ENCODE measurements at regions not wholly inside any gene's neighbourhood (a gene's known extent, or its start where the extent isn't known, plus 50 kb on each side); places are given as distances from the start of the nearest gene placed in this dataset.

DNA sequence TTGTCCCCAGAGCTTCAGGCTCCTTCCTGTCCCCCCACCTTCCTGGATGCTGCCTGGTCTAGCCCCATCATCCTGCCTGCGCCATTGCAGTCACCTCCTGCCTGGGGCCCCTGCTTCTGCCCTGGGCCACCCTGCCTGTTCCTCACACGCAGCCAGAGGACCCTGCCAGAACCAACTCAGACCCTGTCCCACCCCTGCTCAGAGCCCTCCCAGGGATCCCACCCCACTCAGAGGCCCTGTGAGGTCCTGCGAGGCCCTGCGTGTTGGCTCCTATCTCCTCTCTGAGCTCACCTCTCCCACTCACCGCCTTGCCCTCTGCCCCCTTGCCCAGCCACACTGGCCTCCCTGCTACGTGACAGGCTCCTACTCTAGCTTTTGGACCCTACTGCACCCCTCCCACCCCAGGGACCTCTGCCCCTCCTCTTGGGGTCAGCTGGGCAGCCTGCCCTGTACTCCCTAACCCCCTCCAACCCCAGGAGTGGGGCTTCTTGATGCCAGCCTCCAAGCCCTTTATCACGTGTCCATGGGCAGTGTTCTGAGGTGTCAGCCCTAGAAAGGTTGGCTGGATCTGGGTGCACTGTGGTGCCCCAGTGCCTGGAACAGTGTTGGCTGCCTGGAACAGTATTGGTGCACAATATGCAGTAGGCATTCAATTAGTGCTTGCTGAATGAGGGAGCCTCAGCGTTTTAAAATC is 68.3 kb downstream of the CEBPB start:
- no peak for DNase-seq

DNA sequence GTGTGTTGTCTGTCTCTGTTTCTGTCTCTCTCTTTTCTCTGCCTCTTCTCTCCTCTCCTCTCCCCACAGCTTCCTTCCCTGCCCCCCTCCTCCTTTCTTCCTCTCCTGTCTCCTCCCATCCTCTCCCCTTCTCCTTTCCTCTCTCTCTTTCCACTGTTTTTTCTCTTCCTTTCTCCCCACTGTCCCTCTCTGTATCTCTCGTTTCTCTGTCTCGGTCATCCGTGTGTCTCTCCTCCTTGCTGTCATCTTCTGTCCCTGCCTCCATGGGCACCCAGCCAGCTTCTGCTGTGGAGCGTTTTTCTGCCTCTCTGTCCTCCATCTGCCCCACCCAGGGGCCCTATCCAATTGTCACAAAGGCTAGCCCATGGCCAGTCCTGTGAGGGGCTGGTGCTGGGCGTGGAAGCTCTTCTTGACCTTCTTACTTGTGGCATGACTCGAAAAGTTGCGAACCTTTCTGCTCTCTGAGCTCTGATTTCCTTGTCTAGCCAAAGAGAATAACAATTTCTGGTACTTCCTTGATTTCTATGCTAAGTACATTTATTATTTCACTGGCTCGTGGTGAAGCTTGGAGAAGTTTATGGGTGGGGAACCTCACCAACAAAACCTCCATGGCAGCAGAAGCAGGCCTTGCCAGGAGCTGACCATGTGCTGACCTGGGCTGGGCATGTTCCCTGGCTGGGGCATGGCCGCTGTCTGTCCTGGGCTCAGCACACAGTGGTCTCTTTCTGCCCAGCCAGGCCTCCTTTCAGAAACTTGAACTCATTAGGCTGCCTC is 69.3 kb downstream of the CEBPB start:
- no peak for DNase-seq

DNA sequence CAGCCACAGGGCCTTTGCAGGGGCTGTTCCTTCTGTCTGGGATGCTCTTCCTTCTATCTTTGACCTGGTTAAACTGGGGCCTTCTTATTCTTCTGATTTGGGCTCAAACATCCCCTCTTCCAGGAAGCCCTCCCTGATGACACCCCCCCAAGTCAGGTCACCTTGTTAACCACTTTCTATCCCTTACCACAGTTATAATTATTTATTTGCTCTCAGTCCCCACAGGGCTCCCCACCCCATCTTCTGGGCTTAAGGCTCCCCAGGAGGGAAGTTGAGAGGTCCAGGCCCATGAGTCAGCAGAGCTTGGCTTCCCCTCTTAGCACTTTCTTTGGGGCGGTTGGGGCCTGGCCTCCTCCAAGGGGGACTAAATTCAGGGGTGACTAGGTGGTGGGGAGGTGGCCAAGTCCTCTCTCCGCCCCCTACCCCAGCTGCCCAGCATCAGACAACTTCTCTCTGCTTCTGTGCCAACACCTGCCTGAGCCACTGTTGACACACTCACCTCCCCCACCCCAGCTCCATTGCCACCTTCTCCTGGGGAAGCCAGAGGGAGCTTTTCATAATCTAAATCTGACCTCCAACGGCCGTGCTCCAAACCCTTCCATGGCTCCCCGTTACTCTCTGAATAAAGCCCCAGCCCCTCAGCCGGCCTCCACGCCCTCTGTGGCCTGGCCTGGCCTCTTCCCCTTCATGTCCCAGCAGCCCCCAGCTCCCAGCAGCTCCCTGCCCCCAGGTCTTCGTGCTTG is 70.0 kb downstream of the CEBPB start:
- DNase-seq = no peak

DNA sequence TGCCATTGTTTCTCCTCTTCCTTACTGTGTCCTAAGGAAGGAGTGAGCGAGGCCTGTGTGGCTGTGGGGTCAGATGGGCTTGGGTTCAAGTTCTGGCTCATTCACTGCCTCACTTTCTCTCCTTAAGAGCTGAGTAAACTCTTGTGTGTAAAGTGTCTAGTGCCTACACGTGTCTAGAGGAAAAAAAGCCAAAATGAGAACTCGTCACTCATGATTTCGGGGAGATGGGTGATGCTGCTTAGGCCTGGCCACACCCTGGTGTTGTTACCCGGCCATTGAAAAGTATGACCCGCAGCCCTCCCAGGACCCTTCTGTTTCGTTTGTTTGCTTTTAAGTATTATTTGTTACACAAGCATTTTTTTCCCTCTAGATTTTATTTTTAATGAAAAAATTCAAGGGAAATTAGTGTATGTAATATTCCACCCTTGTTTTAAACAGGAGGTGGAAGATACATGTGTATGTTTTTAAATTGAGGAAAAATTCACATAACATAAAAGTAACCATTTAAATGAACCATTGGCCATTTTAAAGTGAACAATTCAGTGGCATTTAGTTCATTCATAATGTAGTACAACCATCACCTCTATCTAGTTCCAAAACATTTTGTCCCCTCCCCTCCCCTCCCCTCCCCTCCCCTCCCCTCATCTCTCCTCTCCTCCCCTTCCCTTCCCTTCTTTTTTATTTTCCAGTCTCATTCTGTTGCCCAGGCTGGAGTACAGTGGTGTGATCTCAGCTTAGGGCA is 71.0 kb downstream of the CEBPB start:
- DNase-seq = no peak

DNA sequence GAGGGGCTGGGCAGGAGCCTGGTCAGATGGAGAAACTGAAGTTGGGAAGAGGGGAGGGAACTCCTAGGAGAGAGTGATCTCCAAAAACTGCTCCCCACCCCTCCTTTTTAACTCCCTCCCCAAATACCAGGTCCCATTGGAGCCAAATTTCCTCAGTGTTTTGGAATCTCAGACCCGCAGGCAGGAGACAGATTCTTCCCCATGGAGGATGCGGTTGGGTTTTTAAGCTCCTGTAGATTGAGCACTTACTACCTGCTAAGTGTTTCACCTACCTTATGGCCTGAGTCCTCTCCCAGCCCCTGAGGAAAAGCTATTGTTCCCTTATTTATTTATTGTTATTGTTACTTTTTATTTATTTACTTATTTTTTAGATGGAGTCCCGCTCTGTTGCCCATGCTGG is 73.2 kb downstream of the CEBPB start:
- no peak for DNase-seq

DNA sequence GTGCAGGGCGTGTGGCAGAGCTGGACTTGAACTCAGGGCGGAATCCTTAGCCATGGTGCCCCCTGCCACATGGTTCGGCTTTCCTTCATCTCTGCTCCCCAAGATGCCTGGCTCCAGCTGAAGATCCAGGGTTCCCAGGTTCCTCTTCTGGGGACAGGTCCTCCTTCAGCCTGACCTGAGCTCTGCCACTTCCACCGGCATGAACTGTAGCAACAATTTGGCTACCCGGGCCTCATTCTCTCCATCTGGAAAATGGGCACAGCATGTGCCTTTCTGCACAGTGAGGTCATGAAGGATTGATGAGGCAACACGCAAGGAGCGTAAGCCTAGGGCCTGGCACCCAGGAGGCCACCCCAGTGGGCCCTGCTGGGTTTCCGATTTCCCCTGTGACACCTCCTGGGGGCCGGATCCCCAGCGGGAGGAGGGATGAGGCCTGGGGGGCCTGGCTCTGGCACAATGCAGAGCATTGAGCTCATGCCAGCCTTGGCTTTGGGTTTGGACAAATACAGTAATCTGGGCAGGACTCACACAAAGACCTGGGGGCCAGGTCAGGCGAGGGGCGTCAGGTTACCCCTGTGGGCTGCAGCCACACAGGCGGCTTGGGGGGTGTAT is 74.0 kb downstream of the CEBPB start:
- DNase-seq = no peak

DNA sequence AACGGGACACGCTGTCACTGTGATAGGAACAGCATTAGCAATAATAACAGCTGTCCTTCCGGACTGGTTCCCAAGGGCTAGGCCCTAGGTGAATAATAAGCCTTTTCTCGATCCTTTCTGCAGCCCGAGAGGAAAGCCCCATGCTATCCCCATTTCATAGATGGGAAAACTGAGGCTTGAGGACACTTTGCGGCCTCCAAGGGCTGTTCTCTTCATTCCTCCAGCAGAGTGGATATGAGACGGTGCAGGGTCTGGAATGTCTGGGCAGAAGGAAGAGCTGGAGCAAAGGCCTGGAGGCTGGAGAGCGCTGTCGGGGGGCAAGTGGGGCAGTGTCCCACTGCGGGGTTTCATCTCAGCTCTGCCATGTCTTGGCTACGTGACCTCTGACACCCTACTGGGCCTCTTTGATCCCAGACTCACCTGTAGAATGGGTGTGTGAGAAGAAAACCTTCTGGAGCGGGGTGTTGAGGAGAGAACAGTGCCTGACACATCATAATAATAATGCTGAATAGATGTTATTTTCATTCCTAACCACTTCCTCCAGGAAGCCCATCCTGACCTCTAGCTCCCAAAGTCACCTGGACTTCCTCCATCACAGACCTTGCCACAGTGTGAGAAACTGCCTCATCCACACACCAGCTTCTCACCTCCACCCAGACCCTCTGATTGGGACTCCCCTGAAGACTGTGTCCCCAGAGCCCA is 74.8 kb downstream of the CEBPB start:
- DNase-seq = no peak

DNA sequence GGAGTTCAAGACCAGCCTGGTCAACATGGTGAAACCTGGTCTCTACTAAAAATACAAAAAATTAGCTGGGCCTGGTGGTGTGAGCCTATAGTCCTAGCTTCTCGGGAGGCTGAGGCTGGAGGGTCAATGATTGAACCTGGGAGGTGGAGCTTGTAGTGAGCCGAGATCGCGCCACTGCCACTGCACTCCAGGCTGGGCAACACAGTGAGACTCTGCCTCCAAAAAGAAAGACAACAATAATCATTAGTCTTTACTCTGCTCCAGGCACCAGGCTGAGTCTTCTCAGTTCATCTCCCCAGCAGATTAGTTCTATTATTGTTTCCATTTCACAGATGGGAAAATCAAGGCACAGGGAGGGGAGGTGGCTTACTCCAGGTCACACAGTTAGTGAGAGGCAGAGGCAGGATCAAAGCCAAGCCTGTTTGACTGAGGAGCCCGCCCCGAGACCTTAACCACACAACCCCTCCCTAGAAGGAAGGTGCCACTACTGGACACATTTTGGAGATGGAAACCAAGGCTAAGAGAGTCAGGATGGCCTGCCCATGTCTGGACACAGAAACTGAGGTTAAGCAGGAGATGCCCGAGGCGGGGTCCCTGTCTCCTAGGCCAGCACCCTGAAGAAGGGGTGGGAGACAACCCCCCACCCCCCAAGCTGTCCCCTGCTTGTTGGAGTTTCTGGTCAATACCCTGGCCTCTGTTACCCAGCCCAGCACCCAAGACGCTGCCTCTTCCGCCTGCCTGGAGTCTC is 75.8 kb downstream of the CEBPB start:
- DNase-seq = no peak

DNA sequence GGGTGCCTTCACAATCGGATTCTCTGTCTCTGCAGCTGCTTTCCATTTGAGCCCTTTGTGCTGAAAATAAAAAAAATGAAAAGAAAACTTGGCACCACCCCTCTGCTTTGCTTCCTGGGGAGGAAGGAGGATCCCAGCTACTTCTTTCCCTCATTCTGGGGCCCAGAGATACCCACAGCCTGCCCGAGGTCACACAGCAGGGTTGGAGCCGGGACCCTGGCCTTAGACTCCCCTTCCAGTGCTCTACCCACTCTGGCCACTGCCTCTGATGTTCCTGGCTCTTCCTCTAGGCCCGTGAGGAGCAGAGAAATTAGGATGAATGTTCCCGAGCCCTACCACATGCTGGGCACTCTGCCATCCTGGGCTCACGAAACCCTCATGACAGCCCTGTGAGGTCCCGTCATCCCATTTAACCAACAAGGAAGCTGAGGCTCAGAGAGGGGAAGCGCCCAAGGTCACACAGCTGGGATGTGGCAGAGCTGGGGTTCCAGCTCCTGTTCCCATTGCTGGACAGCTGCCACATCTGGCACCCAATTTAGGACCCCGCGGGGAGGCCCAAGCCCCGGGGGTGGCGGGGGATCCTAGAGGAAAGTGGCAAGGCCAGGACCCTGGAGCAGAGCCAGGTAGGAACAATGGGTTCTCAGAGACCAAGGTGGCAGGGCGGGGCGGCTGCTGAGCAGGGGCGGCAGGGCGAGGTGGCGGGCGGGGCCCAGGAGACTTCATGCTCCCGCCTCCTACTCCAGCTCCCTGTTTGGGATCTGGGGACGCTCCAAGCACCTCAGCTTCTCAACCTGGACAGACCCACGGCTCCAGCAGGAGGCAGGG is 76.6 kb downstream of the CEBPB start:
- no peak for DNase-seq

DNA sequence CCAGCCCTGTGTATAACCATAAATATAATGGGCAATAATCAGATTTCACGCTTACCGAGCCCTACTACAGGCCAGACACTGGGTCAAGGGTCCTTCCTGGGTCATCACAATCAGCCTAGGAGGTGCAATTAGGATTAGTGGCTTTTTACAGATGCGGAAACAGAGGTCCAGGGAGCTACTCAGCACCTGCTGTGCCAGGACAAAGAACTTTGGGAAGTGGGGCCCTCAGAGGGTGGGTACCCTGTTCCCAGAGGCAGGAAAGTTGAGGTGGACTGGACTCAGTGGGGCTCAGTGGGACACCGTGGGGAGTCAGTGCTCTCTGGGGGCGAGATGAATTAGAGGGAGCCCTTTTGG is 77.2 kb downstream of the CEBPB start:
- no peak for DNase-seq

DNA sequence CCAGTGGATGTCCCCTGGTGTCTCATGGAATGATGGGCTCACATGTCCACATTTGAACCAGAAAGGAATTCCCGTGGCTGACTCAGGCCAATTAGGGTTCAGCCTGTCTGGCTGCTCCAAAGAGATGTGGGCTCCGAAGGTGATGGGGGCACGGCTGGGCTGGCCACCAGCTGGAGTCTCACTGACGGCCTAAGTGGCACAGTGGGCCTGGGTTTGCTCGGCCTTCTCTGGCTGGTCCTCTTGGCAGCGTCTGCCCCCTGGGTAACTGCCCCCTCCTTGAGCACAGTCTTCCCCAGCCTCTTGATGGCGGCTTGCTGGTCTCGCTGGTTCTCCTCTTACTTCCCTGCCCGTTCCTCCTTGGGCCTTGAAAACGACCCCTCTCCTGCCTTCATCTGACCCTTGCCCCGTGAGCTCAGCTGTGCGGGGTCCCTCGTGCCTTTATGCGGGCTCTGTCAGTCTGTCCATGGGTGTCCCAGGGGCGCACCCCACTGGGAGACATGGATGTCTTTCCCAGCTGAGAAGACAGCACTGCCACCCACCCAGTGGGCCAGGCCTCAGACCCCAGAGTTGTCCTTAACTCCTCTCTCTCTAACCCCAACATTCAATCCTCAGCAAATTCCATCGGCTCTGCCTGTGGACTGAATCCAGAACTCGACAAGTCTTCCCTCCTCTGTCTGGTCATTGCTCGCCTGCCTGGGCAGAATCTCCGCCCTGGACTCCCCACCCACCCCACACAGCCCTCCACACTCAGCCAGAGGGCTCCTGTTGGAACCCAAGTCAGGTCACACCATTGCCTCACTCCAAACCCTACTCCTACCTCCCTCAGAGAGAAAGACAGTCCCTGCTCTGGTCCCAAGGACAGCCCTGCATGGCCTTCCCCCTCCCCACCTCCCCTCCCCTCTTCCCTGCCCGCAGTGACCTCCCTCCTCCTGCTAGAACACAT is 78.7 kb downstream of the CEBPB start:
- no peak for DNase-seq

DNA sequence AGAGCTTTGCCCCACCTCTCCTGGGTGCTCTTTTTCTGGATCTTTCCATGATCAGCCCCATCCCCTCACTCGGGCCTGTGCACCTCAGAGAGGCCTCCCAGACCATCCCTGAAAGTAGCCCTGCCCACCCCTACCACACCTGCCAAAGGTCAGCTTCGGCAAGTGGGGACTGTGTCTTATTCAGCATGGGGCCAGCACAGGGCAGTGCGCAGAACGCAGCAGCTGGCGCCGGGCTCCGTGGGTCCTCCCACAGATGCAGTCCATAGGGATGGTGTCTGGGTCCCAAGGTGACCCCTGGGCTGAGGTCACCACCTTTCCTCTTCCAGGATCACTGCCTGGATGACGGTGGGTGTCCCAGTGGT is 79.4 kb downstream of the CEBPB start:
- no peak for DNase-seq

DNA sequence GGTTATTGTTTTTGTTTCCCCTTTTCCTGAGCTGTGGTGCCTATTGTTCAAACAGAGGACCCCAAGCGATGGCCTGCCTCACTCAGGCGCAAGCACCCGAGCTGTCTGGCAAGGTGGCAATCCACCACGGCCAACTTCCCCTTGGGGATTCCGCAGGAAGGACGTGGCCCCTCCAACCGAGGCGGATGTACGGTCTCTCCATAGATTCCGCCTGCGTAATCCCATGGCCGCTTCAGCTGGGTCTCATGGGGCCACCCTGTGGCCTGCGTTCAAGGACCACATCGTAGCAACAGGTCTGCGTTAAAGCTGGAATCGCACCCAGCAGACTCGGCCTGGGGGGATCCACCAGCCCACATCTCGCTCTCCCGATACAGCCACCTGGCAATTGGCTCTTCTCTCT is 79.9 kb downstream of the CEBPB start:
- no peak for DNase-seq

DNA sequence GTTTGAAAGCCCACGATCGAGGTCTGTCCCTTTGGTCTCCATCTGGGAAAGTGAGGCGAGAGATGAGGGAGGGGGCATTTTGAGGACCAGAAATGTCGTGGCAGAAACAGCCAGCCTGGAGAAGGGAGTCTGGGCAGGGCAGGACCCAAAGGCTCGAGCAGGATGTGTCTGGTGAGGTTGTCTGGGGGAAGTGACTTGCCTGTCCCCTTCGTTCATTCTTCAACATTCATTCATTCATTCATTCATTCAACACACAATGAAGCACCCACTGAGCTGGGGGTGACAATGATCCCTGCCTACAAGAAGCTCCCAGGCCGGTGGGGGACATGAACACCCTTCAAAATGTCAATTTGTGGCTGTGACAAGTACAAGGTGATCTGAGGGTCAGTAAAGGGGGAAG is 80.5 kb downstream of the CEBPB start:
- DNase-seq = no peak

DNA sequence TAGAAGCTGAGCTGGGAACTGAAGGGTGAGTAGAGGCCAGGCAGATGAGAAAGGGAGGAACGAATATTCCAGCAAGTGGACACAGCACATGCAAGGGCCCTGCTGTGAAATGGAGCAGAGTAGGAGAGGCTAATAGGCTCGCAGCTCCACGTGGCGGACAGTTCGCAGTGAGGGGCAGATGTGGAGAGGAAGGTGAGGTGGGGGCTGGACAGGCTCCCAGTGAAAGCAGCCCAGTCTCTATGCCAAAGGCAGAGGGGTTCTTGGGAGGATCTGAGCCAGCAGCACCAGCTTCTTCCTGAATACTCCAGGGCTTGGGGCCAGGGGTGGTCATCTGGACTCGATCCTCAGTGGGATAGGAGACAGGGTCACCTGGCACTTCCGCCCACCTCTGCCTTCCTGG is 81.0 kb downstream of the CEBPB start:
- no peak for DNase-seq

DNA sequence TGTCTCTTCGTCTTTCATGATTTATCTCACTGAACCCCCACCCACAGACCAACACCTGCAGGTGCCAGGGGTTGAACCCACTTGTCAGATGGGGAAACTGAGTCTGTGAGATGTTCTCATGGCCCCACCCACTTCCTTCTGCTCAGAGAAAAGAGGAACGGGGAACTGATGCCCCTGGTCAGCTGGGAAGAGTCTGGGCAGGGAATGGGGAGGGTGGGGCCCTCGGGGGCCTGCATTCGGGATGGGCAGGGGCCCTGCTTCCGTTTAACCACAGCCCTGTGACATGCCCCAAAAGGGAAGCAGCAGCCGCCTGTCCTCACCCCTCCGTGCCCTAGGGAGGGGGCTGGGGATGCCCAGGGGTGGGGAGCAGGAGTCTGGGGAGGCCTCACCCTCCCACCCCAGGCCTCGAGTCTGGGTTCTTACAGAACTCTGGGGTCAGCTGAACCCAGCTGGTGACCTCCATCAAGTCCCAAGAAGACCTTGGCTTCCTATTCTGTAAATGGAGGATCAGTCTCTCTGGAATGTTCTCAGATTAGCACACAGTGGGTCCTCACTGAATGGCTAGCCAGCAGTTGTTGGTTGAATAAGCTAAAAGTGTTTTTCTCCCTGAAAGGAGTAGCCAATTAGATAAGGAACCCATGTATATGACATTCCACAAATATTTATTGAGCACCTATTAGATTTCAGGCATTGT is 81.5 kb downstream of the CEBPB start:
- DNase-seq = no peak

DNA sequence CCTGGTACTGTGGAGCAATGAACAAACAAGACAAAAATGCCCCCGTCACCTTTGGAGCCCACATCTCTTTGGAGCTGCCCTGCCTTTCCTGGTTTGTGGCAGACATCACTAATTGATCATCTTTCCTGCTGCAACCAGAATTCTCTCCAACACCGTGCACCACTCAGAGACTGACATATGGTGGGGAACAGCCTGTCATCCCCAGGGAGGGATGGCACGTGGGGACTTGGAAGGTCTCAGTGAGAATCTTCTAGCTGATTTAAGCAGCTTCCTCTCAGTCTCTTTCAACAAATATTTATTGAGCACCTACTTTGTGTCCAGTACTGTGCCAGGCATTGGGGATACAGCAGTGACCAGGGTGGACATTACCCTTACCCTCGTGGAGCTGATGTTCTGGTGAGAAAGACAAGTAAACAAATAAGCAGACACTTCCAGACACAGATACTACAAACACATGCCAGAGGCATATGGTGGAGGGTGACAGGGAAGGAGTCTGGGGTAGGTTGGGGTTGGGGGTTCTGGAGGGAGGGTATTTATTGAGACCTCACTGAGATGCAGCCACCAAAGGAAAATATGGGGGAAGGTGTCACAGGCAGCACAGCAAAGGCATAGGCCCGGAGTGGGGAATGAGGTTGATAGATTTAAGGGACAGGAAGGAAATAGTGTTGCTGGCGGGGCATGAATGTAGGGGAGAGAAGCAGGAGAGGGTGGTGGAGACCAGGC is 82.3 kb downstream of the CEBPB start:
- no peak for DNase-seq
